Gastrocnemius medialis (tissue), 4 donors: ENCODE measurements at regions not wholly inside any gene's neighbourhood (a gene's known extent, or its start where the extent isn't known, plus 50 kb on each side); places are given as distances from the start of the nearest gene placed in this dataset.
A peak's percentile ranks its signal among the peaks of the same experiment; 100 is the strongest.

ENCODE experiments used
- ATAC-seq, 2 donors: fragments of 150-250 bp; one replicate each; pipeline ENCODE4 v1.9.1; 2016
- DNase-seq, 2 donors: peaks; one replicate each; pipeline ENCODE4 v3.0.0-alpha.2; 2019
- H3K27ac ChIP-seq, 4 donors: fragments of 200-600 bp; sonication (generic); 1 replicate in 1 of 4; 2 replicates in 3 of 4; pipeline ENCODE4 v1.5.1; 2016 to 2018; ENCODE audit warnings: mild to moderate bottlenecking in 2 of 4, moderate library complexity in 1 of 4
- H3K27me3 ChIP-seq, 3 donors: fragments of 200-600 bp; sonication (generic) in 2 of 3; 1 replicate in 1 of 3; 2 replicates in 2 of 3; pipeline versions ENCODE4 v1.5.1 to v1.6.0; 2016 to 2019; ENCODE audit warnings: mild to moderate bottlenecking in 1 of 3, moderate library complexity in 1 of 3
- H3K36me3 ChIP-seq, 2 donors: fragments of 200-600 bp; sonication (generic) in 1 of 2; one replicate each; pipeline ENCODE4 v1.5.1; 2017 to 2018
- H3K4me1 ChIP-seq, 2 donors: fragments of 200-600 bp; sonication (generic) in 1 of 2; one replicate each; pipeline ENCODE4 v1.5.1; 2016 to 2017; ENCODE audit warnings: mild to moderate bottlenecking in 2 of 2
- H3K4me3 ChIP-seq, 4 donors: fragments of 200-600 bp; sonication (generic) in 3 of 4; 1 replicate in 1 of 4; 2 replicates in 3 of 4; pipeline ENCODE4 v1.5.1; 2016 to 2019; ENCODE audit warnings: mild to moderate bottlenecking in 2 of 4
- H3K9me3 ChIP-seq, 3 donors: fragments of 200-600 bp; sonication (generic) in 2 of 3; 1 replicate in 1 of 3; 2 replicates in 2 of 3; pipeline ENCODE4 v1.5.1; 2016 to 2019
- POLR2A ChIP-seq, 2 donors: fragments of 450-650 bp; IDR thresholded peaks; one replicate each; pipeline ENCODE4 v1.6.1; 2017; ENCODE audit warnings: antibody characterized with exemption in 2 of 2, mild to moderate bottlenecking in 2 of 2, moderate library complexity in 2 of 2
- in situ Hi-C, 4 donors: fragments of 200-750 bp; cut with MboI; loops; one replicate each; pipeline versions ENCODE4 v1.15.0 to v1.8.0; 2017; ENCODE audit warnings: low sequenced_read_pairs in 4 of 4
- intact Hi-C: fragments of 100-400 bp; cut with DNase I; formaldehyde crosslinking; loops from one replicate; pipeline ENCODE4 v1.15.1; 2023; ENCODE audit warnings: low total_unique reads
- TF ChIP-seq, protein P1 (sequence below), 5 experiments: fragments of 450-650 bp in 3 of 5; fragments of 200-600 bp in 2 of 5; sonication (generic) in 2 of 5; IDR thresholded peaks in 4 of 5; conservative IDR thresholded peaks in 1 of 5; 1 replicate in 4 of 5; 2 replicates in 1 of 5; pipeline ENCODE4 v1.5.1; 2016 to 2019; ENCODE audit warnings: antibody characterized with exemption in 5 of 5, mild to moderate bottlenecking in 3 of 5, moderate library complexity in 3 of 5

DNA sequence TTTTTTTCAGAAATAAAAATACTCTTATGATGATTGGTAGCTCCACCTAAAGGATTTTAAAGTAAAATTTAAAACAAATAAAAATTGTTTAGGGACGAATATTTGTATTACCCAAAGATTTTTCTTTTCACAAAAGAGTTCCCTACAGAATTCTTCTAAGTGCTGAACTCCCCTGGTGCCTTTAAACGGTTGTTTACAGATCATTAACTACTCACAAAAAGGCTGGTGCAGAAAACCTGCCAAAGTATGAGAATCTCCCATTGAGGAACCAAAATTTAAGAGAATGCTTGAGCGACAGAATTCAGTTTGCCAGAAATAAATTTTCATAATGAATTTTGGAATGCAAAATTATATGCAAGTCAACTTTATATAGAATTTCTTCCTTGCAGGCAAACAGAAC lies 497.8 kb upstream of the NR2F2 start:
- no peak for DNase-seq
- H3K4me3 ChIP-seq, result no peak overlapping the region
- H3K36me3 ChIP-seq, result no peaks in the 10 kb centered on the region
- intact Hi-C loops, result no loop called here
- ATAC-seq, result no peak
- in situ Hi-C loops, result no loop called here
- TF ChIP-seq, protein P1, sequence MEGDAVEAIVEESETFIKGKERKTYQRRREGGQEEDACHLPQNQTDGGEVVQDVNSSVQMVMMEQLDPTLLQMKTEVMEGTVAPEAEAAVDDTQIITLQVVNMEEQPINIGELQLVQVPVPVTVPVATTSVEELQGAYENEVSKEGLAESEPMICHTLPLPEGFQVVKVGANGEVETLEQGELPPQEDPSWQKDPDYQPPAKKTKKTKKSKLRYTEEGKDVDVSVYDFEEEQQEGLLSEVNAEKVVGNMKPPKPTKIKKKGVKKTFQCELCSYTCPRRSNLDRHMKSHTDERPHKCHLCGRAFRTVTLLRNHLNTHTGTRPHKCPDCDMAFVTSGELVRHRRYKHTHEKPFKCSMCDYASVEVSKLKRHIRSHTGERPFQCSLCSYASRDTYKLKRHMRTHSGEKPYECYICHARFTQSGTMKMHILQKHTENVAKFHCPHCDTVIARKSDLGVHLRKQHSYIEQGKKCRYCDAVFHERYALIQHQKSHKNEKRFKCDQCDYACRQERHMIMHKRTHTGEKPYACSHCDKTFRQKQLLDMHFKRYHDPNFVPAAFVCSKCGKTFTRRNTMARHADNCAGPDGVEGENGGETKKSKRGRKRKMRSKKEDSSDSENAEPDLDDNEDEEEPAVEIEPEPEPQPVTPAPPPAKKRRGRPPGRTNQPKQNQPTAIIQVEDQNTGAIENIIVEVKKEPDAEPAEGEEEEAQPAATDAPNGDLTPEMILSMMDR (IDR thresholded peaks at IDR 0.05 in 4 of 5, conservative IDR thresholded peaks at IDR 0.05 in 1 of 5), result no peak
- TF ChIP-seq POLR2A (IDR thresholded peaks at IDR 0.05), result no peak
- no peaks in the 10 kb centered on the region for H3K27me3 ChIP-seq
- no peaks in the 10 kb centered on the region for H3K4me1 ChIP-seq
- no peak overlapping the region for H3K27ac ChIP-seq
- no peaks in the 10 kb centered on the region for H3K9me3 ChIP-seq

GRCh38 chr15:95834028-95834804 lies 496.3 kb upstream of the NR2F2 start:
- H3K27me3 ChIP-seq, result no peaks in the 10 kb centered on the region
- in situ Hi-C loops (no loop called here), intact Hi-C loops (no loop called here)
- no peak overlapping the region for H3K4me3 ChIP-seq
- H3K4me1 ChIP-seq, result peaks cover 0 to 1% of the 10 kb centered on the region in 2 donors
- ATAC-seq, result no peak
- no peak for DNase-seq
- H3K27ac ChIP-seq, result no peak overlapping the region
- no peaks in the 10 kb centered on the region for H3K36me3 ChIP-seq
- H3K9me3 ChIP-seq, result no peaks in the 10 kb centered on the region
- TF ChIP-seq, protein P1 (IDR thresholded peaks at IDR 0.05 in 4 of 5, conservative IDR thresholded peaks at IDR 0.05 in 1 of 5), result no peak
- no peak for TF ChIP-seq POLR2A (IDR thresholded peaks at IDR 0.05)

- H3K4me1 ChIP-seq, result peaks cover 0 to 6% of the 10 kb centered on the region in 2 donors
- no peak for ATAC-seq
- H3K4me3 ChIP-seq, result no peak overlapping the region
- TF ChIP-seq POLR2A (IDR thresholded peaks at IDR 0.05), result no peak
- TF ChIP-seq, protein P1 (IDR thresholded peaks at IDR 0.05 in 4 of 5, conservative IDR thresholded peaks at IDR 0.05 in 1 of 5), result no peak
- in situ Hi-C loops (no loop called here), intact Hi-C loops (no loop called here)
- H3K27ac ChIP-seq, result no peak overlapping the region
- H3K27me3 ChIP-seq, result no peaks in the 10 kb centered on the region
- no peaks in the 10 kb centered on the region for H3K9me3 ChIP-seq
- DNase-seq, result no peak
- H3K36me3 ChIP-seq, result no peaks in the 10 kb centered on the region
Observed at GRCh38 chr15:95836536-95836935, 494.0 kb upstream of the NR2F2 start.

- H3K36me3 ChIP-seq, result no peaks in the 10 kb centered on the region
- ATAC-seq, result no peak
Observed at GRCh38 chr15:95837341-95838004, 493.0 kb upstream of the NR2F2 start.

GRCh38 chr15:95839367-95839782 lies 491.1 kb upstream of the NR2F2 start:
- no peak for DNase-seq
- peaks cover 0 to 6% of the 10 kb centered on the region in 2 donors for H3K4me1 ChIP-seq
- in situ Hi-C loops (no loop called here), intact Hi-C loops (no loop called here)
- no peak for ATAC-seq
- peak overlapping the region in 3 of 4 donors; percentile 29 to 49 (median 33) for H3K27ac ChIP-seq
- H3K4me3 ChIP-seq, result no peak overlapping the region
- H3K27me3 ChIP-seq, result no peaks in the 10 kb centered on the region
- TF ChIP-seq, protein P1 (IDR thresholded peaks at IDR 0.05 in 4 of 5, conservative IDR thresholded peaks at IDR 0.05 in 1 of 5), result no peak
- no peak for TF ChIP-seq POLR2A (IDR thresholded peaks at IDR 0.05)
- H3K36me3 ChIP-seq, result no peaks in the 10 kb centered on the region
- H3K9me3 ChIP-seq, result no peaks in the 10 kb centered on the region

More at GRCh38 chr15:95837341-95838004, 493.0 kb upstream of the NR2F2 start:
- Histone ChIP-seq H3K27me3 (no peaks in the 10 kb centered on the region), H3K9me3 (no peaks in the 10 kb centered on the region), H3K4me3 (no peak overlapping the region), H3K27ac (no peak overlapping the region), H3K4me1 (peaks cover 0 to 6% of the 10 kb centered on the region in 2 donors)
- no peak for DNase-seq
- in situ Hi-C loops, result no loop called here
- intact Hi-C loops, result no loop called here
- no peak for TF ChIP-seq POLR2A (IDR thresholded peaks at IDR 0.05)
